Stimulated activated naive CD8-positive, alpha-beta T cell treated with anti-CD3 and anti-CD28 coated beads, Interleukin-15, amount 100 ng/mL, for 72 hours (primary cell): ENCODE measurements at regions not wholly inside any gene's neighbourhood (a gene's known extent, or its start where the extent isn't known, plus 50 kb on each side); places are given as distances from the start of the nearest gene placed in this dataset.
"Not testable (repeated sequence)": the region's sequence is repeated elsewhere in the genome, so short reads cannot be mapped to it uniquely, and the experiment has no call there.

Source experiments
- ATAC-seq: fragments of 150-1000 bp; cut with Tn5 transposase; 2 replicates; pipeline ENCODE4 v1.10.0; 2021; ENCODE audit warnings: mild to moderate bottlenecking, moderate library complexity
- DNase-seq, 2 donors: peaks; one replicate each; pipeline ENCODE4 v3.0.0; 2021 to 2022
- H3K27ac Mint-ChIP-seq, 2 donors: one replicate each; pipeline ENCODE4 v1.8.0; 2022; ENCODE audit warnings: mild to moderate bottlenecking in 2 of 2, mixed read lengths in 2 of 2, moderate library complexity in 2 of 2
- H3K27me3 Mint-ChIP-seq: one replicate; pipeline ENCODE4 v1.8.0; 2022; ENCODE audit warnings: mixed read lengths
- H3K4me1 Mint-ChIP-seq: one replicate; pipeline ENCODE4 v1.8.0; 2022; ENCODE audit warnings: mild to moderate bottlenecking, mixed read lengths
- H3K4me3 Mint-ChIP-seq, 2 donors: one replicate each; pipeline ENCODE4 v1.8.0; 2022; ENCODE audit warnings: mild to moderate bottlenecking in 2 of 2, mixed read lengths in 2 of 2, moderate library complexity in 1 of 2
- H3K9me3 Mint-ChIP-seq, 2 donors: one replicate each; pipeline ENCODE4 v1.8.0; 2022; ENCODE audit warnings: mixed read lengths in 2 of 2

DNA sequence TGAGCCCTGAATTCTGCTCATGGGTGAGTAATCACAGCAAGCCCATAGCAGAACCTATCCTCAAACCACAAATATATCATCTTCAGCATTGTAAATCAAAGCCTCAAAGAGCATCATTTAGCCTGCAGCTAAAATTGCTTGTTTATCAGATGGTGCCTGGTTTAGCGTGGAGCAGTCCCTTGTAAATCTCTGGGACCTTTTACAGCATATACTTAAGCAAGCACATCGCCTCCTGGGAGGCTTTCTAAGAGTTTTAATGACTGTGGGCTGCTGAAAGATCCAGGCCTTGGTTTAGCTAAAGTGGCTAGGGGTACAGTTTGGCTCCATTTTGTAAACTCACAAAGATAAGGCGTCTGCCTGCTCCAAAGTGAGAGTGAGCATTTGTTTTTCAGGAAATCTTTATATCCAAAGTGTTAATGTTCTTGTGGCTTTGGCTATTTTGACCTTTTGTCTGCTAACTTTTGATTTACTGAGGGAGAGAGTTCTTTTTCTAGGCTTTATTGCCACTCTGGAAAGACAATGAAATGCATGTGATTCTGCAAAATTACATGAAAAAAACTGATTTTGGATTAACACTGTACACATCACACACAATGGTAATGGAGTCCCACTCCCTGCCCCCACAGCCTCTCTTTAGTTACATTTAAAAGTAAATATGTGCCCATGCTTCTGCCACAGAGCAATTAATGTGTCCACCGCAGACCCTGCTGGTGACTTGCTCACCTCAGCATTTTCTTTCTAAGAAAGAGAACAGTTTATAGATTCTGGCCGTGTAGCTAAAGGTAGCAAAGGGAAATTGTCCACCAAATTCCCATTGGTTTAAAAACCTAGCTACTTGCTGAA is 194.8 kb downstream of the LNPK start:
- Mint-ChIP-seq H3K9me3 (no peaks in the 10 kb centered on the region), H3K27ac (no peak overlapping the region), H3K27me3 (peaks cover 39% of the 10 kb centered on the region), H3K4me3 (no peak overlapping the region), H3K4me1 (no peaks in the 10 kb centered on the region)
- ATAC-seq (no peak), DNase-seq (no peak)

DNA sequence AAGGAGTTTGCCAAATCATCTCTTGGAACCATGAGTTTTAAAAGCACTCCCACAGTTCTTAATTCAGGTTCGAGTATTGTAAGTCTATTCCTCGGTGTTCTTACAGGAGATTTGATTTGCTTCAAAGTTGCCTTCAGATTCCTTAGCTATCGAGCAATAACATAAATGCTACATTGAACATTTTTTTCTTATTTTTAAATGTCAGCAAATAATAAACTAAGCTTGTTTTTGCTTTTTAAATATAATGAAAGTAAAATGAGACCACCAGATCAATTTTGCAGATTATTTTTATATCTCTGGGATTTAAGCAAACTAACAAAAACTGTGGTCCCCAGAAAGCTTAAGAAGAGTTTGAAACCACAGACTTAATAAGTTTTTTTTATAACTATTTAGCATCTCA is 195.5 kb downstream of the LNPK start:
- H3K4me3 Mint-ChIP-seq = no peak overlapping the region
- no peaks in the 10 kb centered on the region for H3K9me3 Mint-ChIP-seq
- DNase-seq = no peak
- ATAC-seq = no peak
- H3K4me1 Mint-ChIP-seq = no peaks in the 10 kb centered on the region
- no peak overlapping the region for H3K27ac Mint-ChIP-seq
- peaks cover 42% of the 10 kb centered on the region for H3K27me3 Mint-ChIP-seq

DNA sequence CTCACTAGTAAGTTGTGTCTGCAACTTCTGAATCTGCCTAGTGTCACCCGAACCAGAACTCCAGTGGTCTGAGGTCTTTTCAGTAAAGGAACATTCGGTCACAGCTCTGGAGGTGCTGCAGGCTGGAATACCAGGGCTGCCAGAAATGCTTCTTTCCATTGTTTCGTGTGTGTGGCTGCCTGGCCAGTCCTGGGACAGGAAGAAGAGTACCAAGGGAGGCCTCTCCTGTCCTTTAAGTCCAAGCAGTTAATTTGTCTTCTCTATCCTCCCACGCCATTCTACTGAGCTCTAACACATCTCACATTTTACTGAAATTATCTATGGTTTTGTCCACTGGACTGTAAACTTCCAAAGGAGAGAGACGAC is 196.0 kb downstream of the LNPK start:
- H3K4me1 Mint-ChIP-seq = no peaks in the 10 kb centered on the region
- peaks cover 37% of the 10 kb centered on the region for H3K27me3 Mint-ChIP-seq
- DNase-seq = no peak
- no peak overlapping the region for H3K4me3 Mint-ChIP-seq
- ATAC-seq = no peak
- no peak overlapping the region for H3K27ac Mint-ChIP-seq
- no peaks in the 10 kb centered on the region for H3K9me3 Mint-ChIP-seq

DNA sequence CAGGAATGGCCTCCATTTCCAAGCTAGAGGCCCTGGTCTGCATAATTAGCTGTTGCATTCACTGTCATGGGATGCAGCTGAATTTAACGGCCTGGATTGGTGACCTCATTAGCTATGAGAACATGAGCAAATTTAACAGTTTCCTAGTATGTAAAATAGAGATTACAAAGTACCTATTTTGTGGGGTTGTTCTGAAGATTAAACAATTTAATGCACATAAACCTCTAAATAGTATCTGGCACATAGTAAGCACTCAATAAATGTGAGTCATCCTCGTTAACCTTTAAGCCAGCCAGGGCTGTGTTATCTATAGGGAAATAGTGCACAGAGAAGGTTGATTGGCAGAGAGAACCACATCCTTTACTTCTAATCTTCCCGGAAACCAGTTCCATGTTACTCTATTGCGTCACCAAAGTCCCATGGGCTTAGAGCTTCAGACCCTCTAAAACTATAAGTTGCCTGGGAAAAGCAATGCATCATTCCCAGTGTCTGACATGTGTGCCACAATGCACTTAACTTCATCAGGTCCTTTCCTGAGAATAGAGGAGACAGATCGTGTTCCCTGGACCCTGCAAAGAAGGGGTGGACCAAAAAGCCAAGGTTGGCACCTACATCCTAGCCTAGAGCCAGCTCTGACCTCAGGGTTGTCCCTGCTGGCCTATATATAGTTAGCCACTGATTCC is 196.5 kb downstream of the LNPK start:
- ATAC-seq (no peak), DNase-seq (no peak)
- H3K9me3 Mint-ChIP-seq = no peaks in the 10 kb centered on the region
- no peak overlapping the region for H3K4me3 Mint-ChIP-seq
- no peak overlapping the region for H3K27ac Mint-ChIP-seq
- H3K27me3 Mint-ChIP-seq = peaks cover 32% of the 10 kb centered on the region
- no peaks in the 10 kb centered on the region for H3K4me1 Mint-ChIP-seq

DNA sequence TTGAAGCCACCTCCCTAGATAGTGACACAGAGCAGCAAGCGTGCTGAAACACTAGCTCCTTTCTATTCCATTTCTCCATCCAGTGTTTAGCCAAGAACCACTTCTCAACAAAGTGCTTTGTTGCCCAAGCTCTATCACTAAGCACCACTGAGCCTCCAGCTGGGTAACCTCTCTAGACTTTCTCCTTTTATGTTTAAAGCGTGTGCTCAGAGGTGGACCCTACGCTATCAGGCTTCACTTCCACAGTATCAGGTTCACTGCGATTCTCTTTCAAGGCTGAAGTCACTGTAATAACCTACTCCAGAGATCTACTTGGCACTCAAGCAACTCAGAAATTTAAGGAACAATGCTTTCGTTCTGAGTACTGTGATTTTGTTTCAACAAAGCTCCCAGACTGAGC is 197.9 kb downstream of the LNPK start:
- ATAC-seq (no peak), DNase-seq (no peak)
- H3K4me3 Mint-ChIP-seq = no peak overlapping the region

DNA sequence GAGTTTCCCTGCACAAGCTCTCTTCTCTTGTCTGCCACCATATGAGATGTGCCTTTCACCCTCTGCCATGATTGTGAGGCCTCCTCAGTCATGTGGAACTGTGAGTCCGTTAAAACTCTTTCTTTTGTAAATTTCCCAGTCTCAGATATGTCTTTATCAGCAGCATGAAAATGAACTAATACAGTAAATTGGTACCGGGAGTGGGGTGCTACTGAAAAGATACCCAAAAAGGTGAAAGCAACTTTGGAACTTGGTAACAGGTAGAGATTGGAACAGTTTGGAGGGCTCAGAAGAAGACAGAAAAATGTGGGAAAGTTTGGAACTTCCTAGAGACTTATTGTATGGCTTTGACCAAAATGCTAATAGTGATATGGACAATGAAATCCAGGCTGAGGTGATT is 205.6 kb downstream of the LNPK start:
- H3K4me3 Mint-ChIP-seq, H3K4me1 Mint-ChIP-seq, DNase-seq, H3K27ac Mint-ChIP-seq, ATAC-seq, H3K27me3 Mint-ChIP-seq: not testable (repeated sequence)
- H3K9me3 Mint-ChIP-seq = peaks cover 15 to 34% of the 10 kb centered on the region in 2 donors

More for the DNA sequence above, 197.9 kb downstream of the LNPK start:
- H3K4me1 Mint-ChIP-seq = no peaks in the 10 kb centered on the region
- H3K27me3 Mint-ChIP-seq = peaks cover 26% of the 10 kb centered on the region
- H3K27ac Mint-ChIP-seq = no peak overlapping the region
- no peaks in the 10 kb centered on the region for H3K9me3 Mint-ChIP-seq

DNA sequence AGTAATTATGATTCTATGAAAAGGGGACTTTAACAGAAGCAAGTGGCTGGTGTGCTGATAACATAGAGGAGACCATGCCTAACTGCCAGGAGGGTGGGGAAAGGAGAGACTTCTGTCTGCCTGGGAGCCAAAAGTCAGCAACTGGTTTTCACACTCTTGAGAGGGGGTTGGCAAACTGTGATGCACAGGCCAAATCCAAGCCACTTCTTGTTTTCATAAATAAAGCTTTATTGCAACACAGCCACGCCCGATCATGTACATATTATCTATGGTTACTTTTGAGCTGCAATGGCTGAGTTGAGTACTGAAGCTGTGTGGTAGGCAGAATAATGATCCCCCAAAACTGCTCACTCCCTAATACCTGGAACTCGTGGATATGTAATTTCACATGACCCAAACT is 208.4 kb downstream of the LNPK start:
- Mint-ChIP-seq H3K4me1 (no peaks in the 10 kb centered on the region), H3K4me3 (no peak overlapping the region), H3K9me3 (peaks cover 15 to 34% of the 10 kb centered on the region in 2 donors), H3K27ac (no peak overlapping the region), H3K27me3 (no peaks in the 10 kb centered on the region)
- ATAC-seq (no peak), DNase-seq (no peak)

DNA sequence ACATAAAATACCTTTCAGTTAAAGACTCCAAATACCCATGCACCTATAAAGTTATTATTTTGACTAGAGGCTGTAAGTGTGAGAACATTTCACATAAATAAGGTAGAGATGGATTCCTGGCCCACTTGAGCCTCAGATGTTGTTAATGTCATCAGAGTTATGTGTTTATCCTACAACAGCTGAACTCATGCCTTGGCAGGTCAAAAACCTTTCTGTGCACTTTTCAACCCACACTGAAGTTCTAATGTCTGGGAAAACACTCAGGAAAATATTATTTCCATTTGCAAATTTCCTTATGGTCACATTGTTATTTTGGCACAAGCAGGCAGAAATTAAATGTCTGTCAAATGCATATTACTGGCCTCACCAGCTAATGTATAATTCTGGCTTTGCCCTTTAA is 209.2 kb downstream of the LNPK start:
- Mint-ChIP-seq H3K4me3 (no peak overlapping the region), H3K27ac (no peak overlapping the region)

DNA sequence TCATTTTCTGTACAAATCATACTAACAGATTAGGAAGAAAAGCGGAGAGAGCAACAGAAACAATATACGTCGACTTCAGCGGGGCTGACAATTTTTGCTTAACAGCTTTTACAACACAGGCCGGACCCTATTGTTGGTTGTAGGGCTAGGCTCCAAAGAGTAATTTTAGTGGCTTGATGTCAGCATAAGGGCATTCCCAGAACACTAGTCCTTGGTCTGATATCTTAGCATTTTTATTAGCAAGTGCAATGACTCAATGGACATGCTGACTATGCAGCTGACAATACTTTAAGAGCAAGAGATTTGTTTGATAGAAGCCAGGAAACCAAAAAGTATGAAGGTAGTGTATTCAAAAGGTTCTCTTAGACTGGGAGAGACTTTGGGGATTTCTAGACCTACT is 209.9 kb downstream of the LNPK start:
- no peak overlapping the region for H3K27ac Mint-ChIP-seq
- no peak overlapping the region for H3K4me3 Mint-ChIP-seq
- H3K4me1 Mint-ChIP-seq = no peaks in the 10 kb centered on the region
- DNase-seq (no peak), ATAC-seq (no peak)
- peaks cover 7 to 21% of the 10 kb centered on the region in 2 donors for H3K9me3 Mint-ChIP-seq
- H3K27me3 Mint-ChIP-seq = peaks cover 8% of the 10 kb centered on the region

More for the DNA sequence above, 209.2 kb downstream of the LNPK start:
- ATAC-seq = no peak
- no peak for DNase-seq
- no peaks in the 10 kb centered on the region for H3K4me1 Mint-ChIP-seq
- peaks cover 8 to 28% of the 10 kb centered on the region in 2 donors for H3K9me3 Mint-ChIP-seq
- H3K27me3 Mint-ChIP-seq = peaks cover 3% of the 10 kb centered on the region

DNA sequence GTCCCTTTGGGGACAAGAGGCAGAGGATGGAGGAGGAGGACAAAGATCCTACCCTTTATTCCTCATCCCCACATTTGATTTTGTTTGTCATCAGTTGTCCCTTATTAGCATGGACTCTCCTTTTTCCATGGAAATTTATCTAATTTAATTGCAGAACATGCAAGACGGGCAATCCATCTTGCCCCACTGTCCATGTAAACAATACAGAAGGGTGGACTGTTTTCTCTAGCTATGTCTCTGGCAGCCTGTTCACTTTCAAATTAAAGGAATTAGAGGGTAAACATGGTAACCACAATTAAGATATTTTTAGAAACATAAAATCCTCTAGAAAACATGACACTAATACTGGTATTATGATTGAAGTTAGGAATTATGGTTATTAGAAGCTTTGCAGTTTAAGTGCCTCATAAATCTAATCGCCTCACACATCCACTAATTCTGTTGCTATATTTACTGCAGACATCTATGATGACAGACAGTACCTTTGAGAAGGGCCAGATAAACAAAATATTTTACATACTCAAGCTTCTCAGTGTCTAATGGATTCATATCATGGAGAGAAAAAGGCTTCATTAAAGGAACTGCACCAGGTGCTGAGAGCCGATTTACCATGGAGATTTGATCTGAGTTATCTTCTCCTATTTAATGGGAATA is 215.5 kb downstream of the LNPK start:
- H3K27me3 Mint-ChIP-seq = peaks cover 8% of the 10 kb centered on the region
- no peak for ATAC-seq
- H3K4me3 Mint-ChIP-seq = no peak overlapping the region
- no peaks in the 10 kb centered on the region for H3K4me1 Mint-ChIP-seq
- no peak overlapping the region for H3K27ac Mint-ChIP-seq
- DNase-seq = no peak
- no peaks in the 10 kb centered on the region for H3K9me3 Mint-ChIP-seq

DNA sequence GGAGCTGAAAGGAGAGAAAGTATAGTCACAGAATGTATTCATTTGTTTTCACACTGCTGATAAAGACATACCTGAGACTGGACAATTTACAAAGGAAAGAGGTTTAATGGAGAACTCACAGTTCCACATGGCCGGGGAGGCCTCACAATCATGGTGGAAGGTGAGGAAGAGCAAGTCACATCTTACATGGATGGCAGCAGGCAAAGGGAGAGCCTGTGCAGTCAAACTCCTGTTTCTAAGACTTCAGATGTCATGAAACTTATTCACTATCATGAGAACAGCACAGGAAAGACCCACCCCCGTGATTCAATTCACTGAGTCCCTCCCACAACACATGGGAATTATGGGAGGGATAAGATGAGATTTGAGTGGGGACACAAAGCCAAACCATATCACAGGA is 224.7 kb downstream of the LNPK start:
- DNase-seq, H3K4me3 Mint-ChIP-seq, ATAC-seq, H3K4me1 Mint-ChIP-seq, H3K27ac Mint-ChIP-seq: not testable (repeated sequence)
- H3K9me3 Mint-ChIP-seq = peaks cover 7 to 24% of the 10 kb centered on the region in 2 donors
- H3K27me3 Mint-ChIP-seq = peaks cover 16% of the 10 kb centered on the region

DNA sequence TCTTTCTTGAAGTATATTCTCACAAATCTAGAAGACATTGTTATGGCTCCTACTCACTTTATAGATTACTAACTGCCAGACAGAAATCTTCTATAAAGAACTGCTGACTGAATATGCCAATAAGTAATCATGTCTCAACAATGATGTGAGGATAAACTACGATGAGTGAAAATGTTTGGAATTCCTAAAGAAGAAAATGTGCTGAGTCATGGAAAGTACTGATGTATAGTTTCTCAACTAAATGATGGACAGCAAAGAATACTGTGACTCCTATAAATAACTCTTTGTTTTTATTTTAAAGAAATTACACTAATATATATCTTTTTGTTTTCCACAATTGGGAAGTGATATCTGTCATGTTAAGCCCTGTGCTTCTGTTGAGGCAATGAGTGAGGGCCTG is 232.9 kb downstream of the LNPK start:
- ATAC-seq (no peak), DNase-seq (no peak)
- H3K9me3 Mint-ChIP-seq = peaks cover 0 to 6% of the 10 kb centered on the region in 2 donors
- no peak overlapping the region for H3K27ac Mint-ChIP-seq
- peaks cover 8% of the 10 kb centered on the region for H3K27me3 Mint-ChIP-seq
- no peak overlapping the region for H3K4me3 Mint-ChIP-seq
- no peaks in the 10 kb centered on the region for H3K4me1 Mint-ChIP-seq

DNA sequence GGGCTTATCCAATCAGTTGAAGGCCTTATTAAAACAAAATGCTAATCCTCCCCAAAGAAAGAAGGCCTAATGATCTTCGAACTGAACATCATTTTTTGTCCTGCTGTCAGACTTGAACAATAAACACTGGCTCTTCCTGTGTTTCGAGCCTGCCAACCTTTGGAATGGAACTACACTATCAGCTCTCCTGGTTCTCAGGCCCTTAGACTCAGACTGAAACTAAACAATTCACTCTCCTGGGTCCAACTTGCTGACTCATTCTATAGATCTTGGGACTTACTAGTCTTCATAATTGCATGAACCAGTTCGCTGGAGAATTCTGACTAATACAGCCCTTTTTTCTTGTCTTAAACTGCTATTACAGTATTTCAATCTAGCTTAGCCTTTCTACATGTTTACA is 235.2 kb downstream of the LNPK start:
- Mint-ChIP-seq H3K27me3 (no peaks in the 10 kb centered on the region), H3K4me1 (no peaks in the 10 kb centered on the region), H3K9me3 (no peaks in the 10 kb centered on the region), H3K4me3 (no peak overlapping the region), H3K27ac (no peak overlapping the region)
- ATAC-seq = no peak
- DNase-seq = no peak

DNA sequence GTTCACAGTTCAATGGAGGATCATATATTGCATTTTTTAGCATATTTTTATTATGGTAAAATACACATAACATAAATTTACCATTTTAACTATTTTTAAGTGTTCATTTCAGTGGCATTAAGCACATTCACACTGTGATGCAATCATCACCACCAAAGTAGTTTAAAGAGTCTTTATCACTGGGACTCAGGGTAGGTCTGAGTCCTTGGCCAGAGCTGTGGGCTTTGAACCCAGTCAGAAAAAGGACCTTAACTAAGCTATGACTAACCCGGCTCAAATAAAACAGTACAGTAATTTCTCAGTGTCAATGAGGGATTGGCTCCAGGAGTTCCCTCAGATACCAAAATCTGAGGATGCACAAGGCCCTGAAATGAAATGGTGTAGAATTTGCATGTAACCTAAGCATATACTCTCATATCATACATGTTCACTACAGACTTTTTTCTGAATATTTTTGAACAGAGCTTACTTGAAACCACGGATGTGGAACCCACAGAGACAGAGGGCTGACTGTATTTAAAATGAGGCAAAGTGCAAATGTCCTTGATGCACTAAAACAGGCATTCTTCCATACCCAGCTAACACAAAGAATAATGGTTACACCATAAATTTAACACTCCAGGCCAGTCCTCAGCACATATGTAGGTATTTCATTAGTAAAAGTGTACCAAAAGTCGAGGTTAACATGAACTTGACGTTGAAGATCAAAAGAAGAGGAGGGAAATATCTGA is 246.2 kb downstream of the LNPK start:
- no peak overlapping the region for H3K27ac Mint-ChIP-seq
- no peak for ATAC-seq
- no peak for DNase-seq
- H3K27me3 Mint-ChIP-seq = peaks cover 34% of the 10 kb centered on the region
- no peak overlapping the region for H3K4me3 Mint-ChIP-seq
- peaks cover 0 to 4% of the 10 kb centered on the region in 2 donors for H3K9me3 Mint-ChIP-seq
- H3K4me1 Mint-ChIP-seq = no peaks in the 10 kb centered on the region

DNA sequence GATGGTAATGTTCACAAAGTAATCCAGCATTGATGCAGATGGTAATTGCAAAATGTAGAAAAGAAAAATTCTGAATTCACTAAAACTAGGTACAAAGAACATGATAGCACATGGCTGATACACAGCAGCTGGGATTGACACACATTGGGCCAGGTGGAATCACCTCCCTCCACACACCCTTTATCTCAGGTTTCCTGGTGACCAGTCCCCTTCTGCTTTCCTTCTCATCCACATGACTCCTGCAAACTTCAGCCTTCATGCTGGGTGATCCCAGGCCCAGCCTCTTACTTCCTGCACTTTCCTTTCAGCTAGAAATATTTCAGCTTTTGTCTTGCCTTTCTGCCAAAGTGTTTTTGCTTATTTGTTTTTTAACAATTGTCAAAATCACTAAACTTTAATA is 246.9 kb downstream of the LNPK start:
- Mint-ChIP-seq H3K4me3 (no peak overlapping the region), H3K9me3 (peaks cover 2 to 4% of the 10 kb centered on the region in 2 donors), H3K4me1 (no peaks in the 10 kb centered on the region), H3K27ac (no peak overlapping the region), H3K27me3 (peaks cover 34% of the 10 kb centered on the region)
- ATAC-seq (no peak), DNase-seq (no peak)
